ENCODE measurements at regions not wholly inside any gene's neighbourhood (a gene's known extent, or its start where the extent isn't known, plus 50 kb on each side); places are given as distances from the start of the nearest gene placed in this dataset.

GRCh38 chr3:3714572-3714971 lies 84.7 kb upstream of the LRRN1 start:
- TF ChIP-seq PAX5 (IDR thresholded peaks at IDR 0.05; ENCODE audit: insufficient read depth, low read length, severe bottlenecking) (no peak), SPI1 (IDR thresholded peaks at IDR 0.05; ENCODE audit: low read depth, low read length) (no peak), POLR2A (IDR thresholded peaks at IDR 0.05; ENCODE audit: low read depth, low read length) (no peak)
- DNase-seq (ENCODE audit: insufficient read length, low spot score): no peak
- FAIRE-seq: no peak

DNA sequence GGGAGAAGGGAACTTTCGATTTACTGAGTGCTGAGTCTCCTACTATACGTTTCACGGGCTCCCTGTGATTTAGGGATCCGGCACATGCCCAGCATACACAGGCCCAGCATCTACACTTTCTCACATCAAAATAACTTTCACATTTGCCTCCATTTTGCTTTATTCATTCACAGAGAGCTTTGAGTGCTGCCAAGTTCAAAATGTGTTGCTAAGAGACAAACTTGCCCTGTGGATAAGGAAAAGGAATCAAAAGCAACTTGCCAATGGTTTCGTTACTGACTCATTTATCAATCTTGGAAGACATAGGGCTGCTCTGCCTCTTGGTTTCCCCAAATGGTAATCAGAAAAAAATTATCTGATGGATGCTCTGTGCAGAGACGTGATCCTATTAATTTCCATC lies 86.3 kb upstream of the LRRN1 start:
- FAIRE-seq (no peak), DNase-seq (ENCODE audit: insufficient read length, low spot score) (no peak)
- TF ChIP-seq POLR2A (IDR thresholded peaks at IDR 0.05; ENCODE audit: low read depth, low read length) (no peak), TAF1 (IDR thresholded peaks at IDR 0.05; ENCODE audit: low read depth, low read length) (no peak), POLR2AphosphoS5 (IDR thresholded peaks at IDR 0.05; ENCODE audit: low read depth, low read length) (no peak), SPI1 (IDR thresholded peaks at IDR 0.05; ENCODE audit: low read depth, low read length) (no peak), POU2F2 (IDR thresholded peaks at IDR 0.05; ENCODE audit: low read depth, low read length) (no peak), PAX5 (IDR thresholded peaks at IDR 0.05; ENCODE audit: insufficient read depth, low read length, severe bottlenecking) (no peak)

GRCh38 chr3:3708769-3709115 lies 90.5 kb upstream of the LRRN1 start:
- FAIRE-seq (no peak), DNase-seq (ENCODE audit: insufficient read length, low spot score) (no peak)
- TF ChIP-seq TAF1 (IDR thresholded peaks at IDR 0.05; ENCODE audit: low read depth, low read length) (no peak), SPI1 (IDR thresholded peaks at IDR 0.05; ENCODE audit: low read depth, low read length) (no peak), POLR2AphosphoS5 (IDR thresholded peaks at IDR 0.05; ENCODE audit: low read depth, low read length) (no peak), POU2F2 (IDR thresholded peaks at IDR 0.05; ENCODE audit: low read depth, low read length) (no peak), PAX5 (IDR thresholded peaks at IDR 0.05; ENCODE audit: insufficient read depth, low read length, severe bottlenecking) (no peak), POLR2A (IDR thresholded peaks at IDR 0.05; ENCODE audit: low read depth, low read length) (no peak)

DNA sequence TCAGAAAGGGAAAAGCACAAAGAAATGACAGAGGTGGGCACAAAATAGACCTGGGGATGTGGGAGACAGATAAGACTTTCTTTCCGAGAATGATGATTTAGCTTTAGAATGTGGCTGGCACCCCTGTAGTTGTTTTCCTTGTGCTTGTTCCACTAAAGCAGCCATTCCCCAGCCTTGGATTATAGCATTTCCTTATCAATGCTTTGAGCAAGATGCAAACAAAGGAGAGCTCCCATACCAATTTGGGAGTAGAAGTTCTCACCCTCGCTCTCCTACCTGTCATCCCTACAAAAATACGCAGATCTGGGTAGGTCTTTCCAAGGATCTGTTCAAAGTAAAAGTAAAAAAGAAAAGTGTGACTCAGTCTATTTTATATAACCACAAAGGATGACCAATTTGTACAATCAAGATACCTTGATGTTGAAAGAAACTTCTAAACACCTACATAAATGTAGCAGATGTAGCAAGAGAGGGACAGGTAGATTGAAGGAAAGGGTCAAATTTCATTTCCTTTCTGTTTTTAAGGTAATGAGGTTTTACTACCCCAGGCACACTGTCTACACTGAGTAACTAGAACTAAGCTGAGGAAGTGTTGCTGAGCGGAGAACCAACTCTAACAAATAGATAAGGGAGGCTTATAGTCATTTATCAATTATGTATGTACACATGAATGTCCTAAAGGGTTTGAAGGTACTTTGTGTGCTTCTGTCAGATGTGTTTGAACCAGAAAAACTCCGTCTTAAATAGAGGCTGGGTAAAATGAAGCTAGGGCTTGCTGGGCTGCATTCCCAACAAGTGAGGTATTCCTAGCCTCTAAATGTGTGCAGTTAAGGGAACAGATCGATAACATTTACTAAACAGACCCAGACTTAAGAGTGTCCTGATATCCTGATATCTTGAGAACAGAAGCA lies 91.1 kb upstream of the LRRN1 start:
- TF ChIP-seq TAF1 (IDR thresholded peaks at IDR 0.05; ENCODE audit: low read depth, low read length) (no peak), SPI1 (IDR thresholded peaks at IDR 0.05; ENCODE audit: low read depth, low read length) (no peak), POLR2A (IDR thresholded peaks at IDR 0.05; ENCODE audit: low read depth, low read length) (no peak)
- DNase-seq (ENCODE audit: insufficient read length, low spot score) (no peak), FAIRE-seq (no peak)

GRCh38 chr3:3705090-3705775 lies 94.0 kb upstream of the LRRN1 start:
- FAIRE-seq (no peak), DNase-seq (ENCODE audit: insufficient read length, low spot score) (no peak)
- TF ChIP-seq SPI1 (IDR thresholded peaks at IDR 0.05; ENCODE audit: low read depth, low read length): no peak
- no peak for TF ChIP-seq TAF1 (IDR thresholded peaks at IDR 0.05; ENCODE audit: low read depth, low read length)
- no peak for TF ChIP-seq POLR2AphosphoS5 (IDR thresholded peaks at IDR 0.05; ENCODE audit: low read depth, low read length)
- TF ChIP-seq POLR2A (IDR thresholded peaks at IDR 0.05; ENCODE audit: low read depth, low read length): no peak
- TF ChIP-seq PAX5 (IDR thresholded peaks at IDR 0.05; ENCODE audit: insufficient read depth, low read length, severe bottlenecking): no peak
- no peak for TF ChIP-seq POU2F2 (IDR thresholded peaks at IDR 0.05; ENCODE audit: low read depth, low read length)

GRCh38 chr3:3701949-3702348 lies 97.3 kb upstream of the LRRN1 start:
- DNase-seq (ENCODE audit: insufficient read length, low spot score): no peak
- no peak for TF ChIP-seq TAF1 (IDR thresholded peaks at IDR 0.05; ENCODE audit: low read depth, low read length)
- FAIRE-seq: no peak

GRCh38 chr3:3699816-3700633 lies 99.2 kb upstream of the LRRN1 start:
- DNase-seq (ENCODE audit: insufficient read length, low spot score) (no peak), FAIRE-seq (no peak)
- no peak for TF ChIP-seq POLR2AphosphoS5 (IDR thresholded peaks at IDR 0.05; ENCODE audit: low read depth, low read length)
- no peak for TF ChIP-seq TAF1 (IDR thresholded peaks at IDR 0.05; ENCODE audit: low read depth, low read length)
- TF ChIP-seq POLR2A (IDR thresholded peaks at IDR 0.05; ENCODE audit: low read depth, low read length): no peak
- no peak for TF ChIP-seq POU2F2 (IDR thresholded peaks at IDR 0.05; ENCODE audit: low read depth, low read length)
- TF ChIP-seq PAX5 (IDR thresholded peaks at IDR 0.05; ENCODE audit: insufficient read depth, low read length, severe bottlenecking): no peak
- TF ChIP-seq SPI1 (IDR thresholded peaks at IDR 0.05; ENCODE audit: low read depth, low read length): no peak

- FAIRE-seq (no peak), DNase-seq (ENCODE audit: insufficient read length, low spot score) (no peak)
- TF ChIP-seq POLR2AphosphoS5 (IDR thresholded peaks at IDR 0.05; ENCODE audit: low read depth, low read length): no peak
- no peak for TF ChIP-seq PAX5 (IDR thresholded peaks at IDR 0.05; ENCODE audit: insufficient read depth, low read length, severe bottlenecking)
- TF ChIP-seq POLR2A (IDR thresholded peaks at IDR 0.05; ENCODE audit: low read depth, low read length): no peak
- TF ChIP-seq POU2F2 (IDR thresholded peaks at IDR 0.05; ENCODE audit: low read depth, low read length): no peak
- no peak for TF ChIP-seq TAF1 (IDR thresholded peaks at IDR 0.05; ENCODE audit: low read depth, low read length)
- no peak for TF ChIP-seq SPI1 (IDR thresholded peaks at IDR 0.05; ENCODE audit: low read depth, low read length)
These were observed 99.8 kb upstream of the LRRN1 start for GRCh38 chr3:3699407-3699806.

- TF ChIP-seq POU2F2 (IDR thresholded peaks at IDR 0.05; ENCODE audit: low read depth, low read length): no peak
- no peak for TF ChIP-seq POLR2A (IDR thresholded peaks at IDR 0.05; ENCODE audit: low read depth, low read length)
- TF ChIP-seq SPI1 (IDR thresholded peaks at IDR 0.05; ENCODE audit: low read depth, low read length): no peak
- no peak for TF ChIP-seq PAX5 (IDR thresholded peaks at IDR 0.05; ENCODE audit: insufficient read depth, low read length, severe bottlenecking)
- TF ChIP-seq POLR2AphosphoS5 (IDR thresholded peaks at IDR 0.05; ENCODE audit: low read depth, low read length): no peak
- FAIRE-seq: no peak
- DNase-seq (ENCODE audit: insufficient read length, low spot score): no peak
These were observed 102.9 kb upstream of the LRRN1 start for GRCh38 chr3:3696345-3696744.
